Vagina (tissue), 2 donors: ENCODE measurements at regions not wholly inside any gene's neighbourhood (a gene's known extent, or its start where the extent isn't known, plus 50 kb on each side); places are given as distances from the start of the nearest gene placed in this dataset.

Experiments used
- CTCF ChIP-seq, 3 experiments: fragments of 450-650 bp in 2 of 3; fragments of 200-600 bp in 1 of 3; sonication (generic) in 1 of 3; IDR thresholded peaks; one replicate each; pipeline ENCODE4 v1.5.1; 2017 to 2019; ENCODE audit warnings: antibody characterized with exemption in 3 of 3, mild to moderate bottlenecking in 2 of 3, moderate library complexity in 2 of 3
- POLR2A ChIP-seq, 2 donors: fragments of 450-650 bp; IDR thresholded peaks; one replicate each; pipeline ENCODE4 v1.6.1; 2017; ENCODE audit warnings: antibody characterized with exemption in 2 of 2, mild to moderate bottlenecking in 2 of 2, moderate library complexity in 2 of 2
- POLR2AphosphoS5 ChIP-seq, 2 donors: sonication (generic); formaldehyde crosslinking; IDR thresholded peaks; one replicate each; pipeline ENCODE4 v1.9.0; 2017; ENCODE audit warnings: antibody characterized with exemption in 2 of 2, mild to moderate bottlenecking in 2 of 2, low read depth in 1 of 2; ENCODE audit not compliant: insufficient read depth in 1 of 2

- TF ChIP-seq CTCF (IDR thresholded peaks at IDR 0.05) (no peak), POLR2A (IDR thresholded peaks at IDR 0.05) (no peak), POLR2AphosphoS5 (IDR thresholded peaks at IDR 0.05; ENCODE audit: insufficient read depth in 1 of 2, low read depth in 1 of 2) (no peak)
These were observed 2353.0 kb downstream of the PCDH9 start for GRCh38 chr13:64877176-64877575.
